Renal pelvis (tissue), 1 donor: ENCODE measurements at regions not wholly inside any gene's neighbourhood (a gene's known extent, or its start where the extent isn't known, plus 50 kb on each side); places are given as distances from the start of the nearest gene placed in this dataset.

ENCODE experiments used
- DNase-seq: peaks from one replicate; pipeline ENCODE4 v3.0.0-alpha.2; 2013

DNA sequence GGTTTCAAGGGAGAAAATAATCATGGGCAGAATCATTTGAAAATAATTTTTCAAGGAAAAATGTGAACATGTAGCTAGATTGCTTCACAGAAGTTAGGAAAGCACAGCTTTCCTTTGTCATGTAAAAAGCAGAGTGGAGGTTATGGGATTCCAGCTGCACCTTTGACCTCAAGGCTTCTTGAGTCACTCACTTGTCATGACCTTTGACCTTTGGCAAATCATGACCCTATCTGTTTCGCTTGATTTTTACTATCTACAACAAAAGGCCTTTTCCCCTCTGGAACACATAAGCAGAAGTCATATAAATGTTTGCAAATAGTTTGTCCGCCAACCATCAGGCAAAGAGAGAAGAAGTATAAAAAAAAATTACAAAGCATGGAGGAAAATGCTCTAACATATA is 210.7 kb upstream of the MIR17HG start:
- no peak for DNase-seq

DNA sequence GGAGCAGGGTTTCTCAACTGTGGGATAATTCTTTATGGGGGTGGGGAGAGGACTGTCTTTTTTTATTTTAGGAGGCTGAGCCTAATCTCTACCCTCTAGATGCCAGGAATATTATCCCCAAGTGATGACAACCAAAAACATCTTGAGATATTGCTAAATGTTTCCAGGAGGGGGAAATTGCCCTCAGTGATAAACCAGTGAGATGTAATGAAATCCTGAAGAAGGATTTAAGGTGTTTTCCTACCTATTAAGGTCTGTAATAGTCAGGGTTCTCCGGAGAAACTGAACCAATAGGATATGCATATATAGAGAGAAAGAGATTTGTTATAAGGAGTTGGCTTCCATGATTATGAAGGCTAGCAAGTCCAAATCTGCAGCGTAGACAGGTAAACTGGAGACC is 208.3 kb upstream of the MIR17HG start:
- DNase-seq, result no peak

DNA sequence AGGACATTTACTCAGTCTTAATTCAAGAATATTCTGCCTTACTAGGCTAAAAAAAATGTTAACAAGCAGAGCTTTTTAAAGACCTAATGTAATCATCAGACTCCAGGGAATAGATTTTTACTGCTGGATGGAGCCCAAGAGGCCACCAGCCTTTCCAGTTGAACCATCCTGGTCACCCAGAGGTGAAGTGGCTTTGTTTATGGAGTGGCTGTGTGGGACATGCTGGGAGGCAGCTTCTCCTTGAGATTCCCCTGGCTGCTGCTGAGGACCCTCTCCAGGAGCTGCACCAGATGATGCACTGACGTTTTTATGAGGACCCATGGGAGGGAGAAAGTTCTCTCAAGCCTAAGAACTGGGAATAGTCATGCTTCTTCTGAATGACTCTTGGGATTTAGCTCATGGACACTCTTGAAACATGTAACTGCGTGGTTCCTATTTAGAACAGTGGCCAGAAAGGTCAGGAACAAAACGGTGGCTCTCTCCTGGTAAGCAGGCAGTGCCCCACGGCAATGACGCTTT is 205.9 kb upstream of the MIR17HG start:
- no peak for DNase-seq

DNA sequence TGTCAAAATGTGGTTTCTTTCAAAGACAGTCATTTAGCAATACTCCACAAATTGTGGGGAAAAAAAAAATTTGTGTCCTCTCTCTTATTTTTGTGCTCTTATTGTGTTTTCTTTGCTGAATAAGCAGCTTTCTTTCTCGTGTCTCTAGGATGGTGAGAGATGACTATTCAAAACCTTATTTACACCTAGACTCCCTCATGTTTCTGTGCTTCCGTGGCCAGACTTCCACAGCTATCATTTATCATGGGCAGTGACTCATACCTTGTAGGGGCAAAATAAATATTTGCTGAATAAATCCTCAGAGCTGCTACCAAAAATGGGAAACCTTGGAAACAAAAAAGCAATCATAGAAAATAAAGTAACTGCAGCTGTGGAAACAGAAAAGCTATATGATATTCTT is 204.9 kb upstream of the MIR17HG start:
- no peak for DNase-seq

DNA sequence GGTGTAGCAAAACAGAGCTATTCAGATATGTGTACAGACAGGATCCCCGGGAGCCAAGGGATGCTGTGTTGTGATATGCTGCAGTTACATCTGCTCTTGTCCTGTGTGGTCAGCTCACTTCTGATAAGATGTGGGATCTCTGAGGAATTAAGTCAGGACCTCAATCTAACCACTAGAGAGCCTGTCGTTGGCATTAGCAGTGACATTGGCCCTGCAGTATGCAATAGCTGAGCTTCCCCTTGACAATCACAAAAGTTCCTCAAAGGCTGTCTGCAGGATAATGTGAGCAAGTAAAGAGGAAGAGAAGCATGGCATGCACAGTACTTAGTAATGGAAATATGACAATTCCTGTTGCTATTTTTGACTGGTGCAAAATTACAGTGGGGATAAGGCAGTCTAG is 203.4 kb upstream of the MIR17HG start:
- no peak for DNase-seq

DNA sequence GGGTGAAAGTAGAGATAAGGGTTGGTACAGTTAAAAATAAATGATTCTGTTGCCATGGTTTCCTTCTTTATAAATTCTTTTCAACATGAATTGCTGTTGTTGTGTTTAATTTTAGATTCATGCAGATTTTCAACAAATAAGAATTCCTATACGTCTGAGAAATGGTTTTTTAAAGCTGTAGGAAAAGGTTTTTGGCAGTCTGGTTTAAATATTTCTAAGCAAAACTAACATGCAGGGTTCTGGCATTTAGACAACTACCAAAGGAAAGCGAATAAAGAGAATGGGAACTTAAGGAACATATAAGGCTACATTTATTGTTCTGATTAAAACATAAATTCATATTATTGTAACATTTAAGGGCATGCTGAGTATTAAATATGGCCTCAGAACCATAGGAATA is 203.0 kb upstream of the MIR17HG start:
- DNase-seq, result no peak

DNA sequence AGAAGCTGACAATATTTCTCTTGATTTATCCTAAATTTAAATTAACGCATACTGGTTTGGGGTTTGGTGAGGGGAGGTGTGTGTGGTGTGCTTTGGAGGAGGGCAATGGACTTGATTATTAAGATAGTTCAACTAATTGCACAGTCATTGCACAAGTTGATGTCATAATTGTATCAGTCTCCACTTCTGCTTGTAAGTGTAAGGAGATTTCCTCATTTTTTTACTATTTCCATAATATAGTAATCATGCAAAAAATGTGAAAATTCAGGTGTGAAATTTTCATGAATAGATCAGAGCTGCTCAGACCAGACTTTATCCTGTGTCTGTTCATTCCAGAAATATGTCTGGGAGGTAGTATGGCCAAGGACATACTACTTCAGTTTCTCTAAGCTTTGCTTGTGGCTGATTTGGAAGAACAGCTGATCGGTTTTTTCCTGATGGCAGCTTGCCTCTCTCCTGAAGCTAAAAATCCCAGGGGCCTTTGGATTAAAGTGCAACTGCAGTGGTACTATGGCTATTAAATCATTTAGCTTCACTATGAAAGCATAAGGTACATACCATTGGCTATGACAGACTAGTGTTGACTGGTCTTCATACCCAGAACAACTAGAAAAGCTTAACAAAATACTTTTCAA is 201.8 kb upstream of the MIR17HG start:
- DNase-seq, result no peak

DNA sequence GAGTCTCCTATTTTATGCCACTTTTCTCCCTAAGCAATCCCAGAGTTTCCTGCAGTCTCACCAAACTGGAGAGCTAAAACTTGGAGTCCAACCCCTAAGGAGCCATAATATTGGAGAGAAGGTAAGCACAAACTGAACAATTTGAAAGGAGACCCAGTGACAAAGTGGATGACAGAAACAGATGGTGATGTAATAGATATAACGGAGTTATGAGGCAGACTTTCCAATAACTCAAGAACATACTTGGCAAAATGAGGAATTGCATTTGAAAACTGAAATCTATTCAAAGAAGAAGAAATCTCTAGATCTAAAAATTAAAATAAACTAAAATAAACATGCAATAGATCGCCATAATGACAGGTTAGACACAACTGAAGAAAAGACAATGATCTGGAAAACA is 200.9 kb upstream of the MIR17HG start:
- no peak for DNase-seq

DNA sequence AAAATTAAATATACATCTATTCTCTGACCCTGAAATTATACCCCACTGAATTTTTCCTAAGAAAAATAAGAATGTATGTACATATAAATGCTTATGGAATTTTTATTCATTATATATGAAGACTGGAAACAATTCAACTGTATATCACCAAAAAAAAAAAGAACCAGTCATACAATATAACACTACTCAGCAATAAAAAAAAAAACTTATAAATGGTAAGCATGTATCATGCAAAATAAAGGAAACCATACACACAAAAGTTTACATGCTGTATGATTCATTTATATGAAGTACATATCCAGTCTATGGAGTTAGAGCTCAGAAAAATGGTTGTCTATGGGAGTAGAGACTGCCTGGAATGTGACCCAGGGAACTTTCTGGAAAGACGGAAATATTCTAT is 199.4 kb upstream of the MIR17HG start:
- no peak for DNase-seq

DNA sequence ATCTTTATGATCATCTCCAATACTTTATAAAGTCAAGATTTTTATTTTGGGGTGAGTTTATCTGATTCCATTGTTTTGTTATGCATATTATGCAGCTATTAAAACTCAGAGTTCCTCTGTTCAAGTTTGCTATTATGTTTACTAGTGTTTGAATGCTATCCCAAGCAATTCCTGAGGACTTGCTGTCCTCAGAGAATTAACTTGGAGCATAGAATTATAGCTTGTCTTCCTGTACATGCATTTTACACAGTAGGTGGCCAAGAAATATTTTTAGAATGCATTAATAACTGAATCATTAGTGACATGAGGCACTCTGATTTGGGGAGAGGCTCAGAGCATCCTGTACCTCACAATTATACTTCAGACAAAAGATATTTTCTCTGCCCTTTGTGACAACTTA is 195.6 kb upstream of the MIR17HG start:
- no peak for DNase-seq

DNA sequence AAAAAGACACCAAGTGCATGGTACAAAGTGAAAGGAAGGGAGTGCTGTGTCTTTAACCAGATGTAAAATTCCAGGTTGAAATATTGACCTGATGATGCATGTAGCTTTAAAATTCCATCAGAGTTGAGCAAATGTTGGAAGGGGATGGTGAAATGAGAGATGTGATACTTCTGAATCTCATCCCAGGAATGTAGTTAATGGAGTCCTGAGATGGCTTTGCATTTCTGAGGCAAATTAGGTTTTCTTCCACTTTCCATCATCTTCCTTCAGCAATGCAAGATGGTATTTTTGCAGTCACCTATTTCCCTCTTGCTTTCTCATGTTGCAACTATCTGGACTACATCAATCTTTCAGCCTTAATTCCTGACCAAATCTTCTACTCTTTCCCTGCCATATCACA is 194.1 kb upstream of the MIR17HG start:
- DNase-seq, result no peak

DNA sequence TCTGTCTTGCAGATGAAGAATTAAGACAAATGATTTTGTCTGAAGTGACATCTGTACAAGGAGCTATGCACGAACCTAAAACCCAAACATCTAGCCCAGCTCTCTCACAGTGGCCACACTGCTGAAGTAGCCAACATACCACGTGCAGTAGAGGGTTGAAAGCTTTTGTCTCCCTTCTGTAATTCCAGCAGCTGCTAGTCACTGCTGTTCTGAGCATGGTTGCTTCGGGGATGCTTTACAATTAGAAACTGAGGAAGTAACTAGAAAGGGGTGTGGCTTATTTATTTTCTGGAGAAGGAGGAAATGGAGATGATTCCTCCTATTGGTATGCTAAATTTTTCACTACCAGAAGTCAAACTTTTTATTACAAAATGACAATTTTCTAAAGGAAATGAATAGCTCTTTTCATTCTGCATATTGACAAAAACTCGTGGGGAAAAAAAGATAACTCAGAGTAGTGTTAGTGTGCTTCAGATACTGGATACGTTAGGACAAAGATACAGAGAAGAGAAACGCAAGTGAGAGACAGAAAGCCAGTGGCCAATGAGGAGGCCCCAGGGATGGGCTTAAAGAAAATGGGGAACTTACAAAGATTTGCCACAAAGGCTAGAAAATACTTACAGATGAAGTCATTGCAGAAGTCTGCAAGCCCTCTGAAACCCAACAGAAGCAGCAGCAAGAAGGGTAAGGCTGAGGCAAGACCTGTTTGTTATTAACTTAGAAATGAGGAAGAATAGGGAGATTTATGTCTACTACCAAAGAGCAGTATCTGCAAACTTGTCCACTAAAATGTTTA is 192.7 kb upstream of the MIR17HG start:
- DNase-seq, result no peak

DNA sequence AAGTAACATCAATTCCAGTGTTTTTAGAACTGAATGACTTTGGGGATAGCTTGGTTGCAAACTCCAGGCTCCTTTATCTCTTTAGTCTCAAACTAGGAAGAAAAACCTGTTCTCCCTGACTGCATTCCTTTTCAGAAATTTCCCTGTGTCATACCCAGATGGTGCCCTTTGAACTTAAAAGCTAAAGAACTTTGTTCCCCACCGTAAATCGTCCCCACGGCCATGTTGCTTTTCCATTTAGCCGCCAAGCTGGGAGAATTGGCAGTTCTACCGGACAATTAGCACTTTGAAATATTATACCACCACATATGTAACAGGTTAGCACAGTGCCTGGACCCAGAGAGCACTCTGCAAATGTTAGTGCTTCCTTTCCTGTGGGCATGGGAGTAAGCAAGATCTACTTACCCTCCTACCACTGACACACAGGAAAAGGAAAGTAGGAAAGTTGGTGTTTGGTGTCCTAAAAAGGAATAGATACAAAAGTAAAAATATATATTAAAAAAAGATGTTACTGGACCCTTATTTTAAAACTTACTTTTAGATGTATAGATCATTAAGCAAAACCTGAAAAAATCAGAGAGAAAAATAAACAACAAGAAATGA is 191.9 kb upstream of the MIR17HG start:
- no peak for DNase-seq

DNA sequence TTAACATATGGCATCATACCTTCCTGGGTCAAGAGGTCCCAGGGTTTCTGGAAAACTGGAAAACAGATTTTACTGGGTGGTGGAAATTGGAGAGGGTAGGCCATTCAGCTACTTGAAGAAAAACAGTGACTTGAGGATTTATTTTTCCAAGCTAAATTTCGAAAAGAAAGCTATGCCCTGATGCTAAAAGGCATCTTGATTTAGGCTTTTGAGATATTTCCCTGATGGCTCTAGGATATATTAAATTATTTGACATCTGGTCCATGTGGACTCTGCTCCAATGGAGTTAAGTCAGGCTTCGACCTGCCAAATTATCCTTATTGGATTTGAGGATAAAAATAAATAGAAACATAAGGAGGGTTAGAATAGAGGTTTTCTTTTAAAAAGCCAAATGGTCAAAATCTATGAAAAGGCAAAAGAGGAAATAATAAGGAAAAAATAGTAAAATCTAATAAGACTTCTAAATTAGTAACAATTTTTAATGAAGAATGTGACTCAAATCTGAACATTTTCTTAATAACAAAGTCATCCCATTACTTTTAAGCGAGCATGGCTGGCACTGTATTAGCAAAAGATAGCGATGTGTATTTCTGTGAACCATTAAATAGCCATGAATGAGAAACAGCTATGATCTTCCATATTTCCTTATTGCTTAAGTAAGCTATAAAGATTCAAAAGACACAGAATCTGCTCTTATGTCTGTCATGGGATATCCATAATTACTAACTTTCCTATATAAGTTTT is 190.0 kb upstream of the MIR17HG start:
- no peak for DNase-seq

DNA sequence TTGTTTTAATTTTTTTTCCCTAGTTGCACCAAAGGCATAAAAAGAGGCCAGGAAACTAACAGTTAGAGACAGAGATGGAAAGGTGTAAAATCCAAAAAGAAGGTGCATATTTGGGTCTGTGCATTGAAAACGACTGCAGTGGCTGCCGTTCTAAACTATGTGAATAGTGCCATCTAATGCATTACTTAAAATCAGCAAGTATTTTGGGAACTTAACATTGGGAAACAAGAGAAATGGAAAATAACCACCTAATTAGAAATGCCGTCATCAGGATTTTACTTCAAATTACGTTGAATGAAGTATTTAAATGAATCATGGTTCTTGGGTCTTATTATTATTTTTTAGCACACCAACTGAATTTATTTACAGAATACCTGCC is 189.5 kb upstream of the MIR17HG start:
- no peak for DNase-seq

DNA sequence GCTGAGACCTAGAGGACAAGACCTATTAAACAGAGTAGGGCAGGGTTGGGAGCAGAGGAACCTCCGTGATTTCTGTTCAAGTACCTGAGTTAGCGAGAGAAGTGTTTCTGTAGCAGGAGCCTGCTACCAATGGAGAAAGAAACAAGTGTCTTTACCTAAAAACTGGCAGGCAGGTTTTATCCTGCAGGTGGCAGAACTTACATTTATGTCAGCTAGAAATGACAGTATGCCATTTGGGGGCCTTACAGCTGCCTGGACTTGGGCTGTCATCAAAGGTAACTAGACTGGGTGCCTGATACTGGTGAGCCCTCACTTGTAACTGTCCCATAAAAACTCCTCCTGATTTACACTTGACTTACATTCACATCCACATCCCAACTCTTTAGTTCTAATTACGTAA is 185.3 kb upstream of the MIR17HG start:
- DNase-seq, result no peak

DNA sequence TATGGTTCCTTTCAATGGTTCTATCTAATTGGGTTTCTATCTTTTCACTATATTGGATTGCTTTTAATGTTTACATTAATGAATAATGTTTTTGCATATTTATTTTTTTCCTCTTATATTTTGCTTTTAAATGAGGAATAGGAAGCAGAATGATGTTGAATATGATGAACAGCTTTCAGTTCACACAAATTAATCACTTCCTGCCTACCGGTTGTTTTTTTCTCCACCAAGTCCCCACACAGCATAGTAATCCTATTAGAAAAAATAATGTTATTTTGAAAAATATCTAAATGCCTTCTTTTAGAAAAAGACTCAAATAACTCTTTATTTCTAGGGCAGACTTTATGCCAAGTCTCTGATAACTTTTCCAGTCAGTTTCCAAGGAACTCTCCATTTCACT is 184.9 kb upstream of the MIR17HG start:
- no peak for DNase-seq

DNA sequence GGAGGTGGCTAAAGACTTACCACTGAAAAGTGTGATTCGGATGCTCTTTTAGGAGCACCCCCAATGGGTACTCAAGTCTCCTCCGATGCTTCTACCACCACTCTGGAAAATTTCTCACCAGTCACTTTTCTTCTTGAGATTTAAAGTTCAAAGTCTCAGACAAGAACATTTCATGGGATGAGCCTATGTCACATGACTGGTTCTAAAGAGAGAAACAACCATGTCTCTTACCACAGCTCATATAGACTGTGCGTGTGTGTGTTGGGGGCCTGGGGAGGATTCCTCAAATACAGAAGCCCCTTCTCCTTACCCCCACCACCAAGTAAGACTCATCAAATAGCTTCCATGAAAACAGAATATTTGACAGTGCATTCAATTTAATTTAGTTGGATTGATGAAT is 181.7 kb upstream of the MIR17HG start:
- no peak for DNase-seq

DNA sequence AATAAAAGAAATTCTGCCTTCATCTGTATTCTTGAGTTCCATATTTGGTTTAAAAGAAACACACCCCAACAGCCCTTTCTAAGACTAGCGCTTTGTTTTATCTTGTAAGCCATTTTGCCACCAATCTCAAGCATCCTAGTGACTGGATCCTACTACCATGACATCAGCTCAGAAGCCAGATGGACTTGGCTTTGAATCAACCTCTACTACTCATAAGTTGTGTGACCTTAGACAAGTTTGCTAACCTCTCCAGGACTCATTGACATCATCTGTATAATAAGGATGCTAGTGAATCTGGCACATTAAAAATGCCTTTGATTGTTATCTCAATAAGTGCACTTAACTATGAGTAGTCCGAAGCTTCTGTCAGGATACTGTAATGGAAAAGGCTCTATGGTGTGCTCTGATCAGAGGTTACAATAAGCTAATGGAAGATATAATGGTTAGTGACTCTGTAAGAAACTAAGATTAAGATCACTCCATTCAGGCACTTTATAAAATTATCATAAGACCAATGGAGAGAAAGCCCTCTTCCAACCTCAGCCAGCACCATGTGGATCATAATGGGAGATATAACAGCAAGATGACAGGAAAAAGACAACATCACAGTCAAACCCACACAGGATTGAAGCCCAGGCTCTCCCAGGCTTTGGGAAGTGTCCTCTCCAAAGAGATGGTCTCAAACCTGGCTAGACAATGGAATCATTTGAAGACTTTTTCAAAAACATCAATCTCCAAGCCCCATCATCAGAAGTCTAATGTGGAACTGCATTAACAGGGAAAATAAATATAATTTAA is 180.6 kb upstream of the MIR17HG start:
- DNase-seq, result no peak

DNA sequence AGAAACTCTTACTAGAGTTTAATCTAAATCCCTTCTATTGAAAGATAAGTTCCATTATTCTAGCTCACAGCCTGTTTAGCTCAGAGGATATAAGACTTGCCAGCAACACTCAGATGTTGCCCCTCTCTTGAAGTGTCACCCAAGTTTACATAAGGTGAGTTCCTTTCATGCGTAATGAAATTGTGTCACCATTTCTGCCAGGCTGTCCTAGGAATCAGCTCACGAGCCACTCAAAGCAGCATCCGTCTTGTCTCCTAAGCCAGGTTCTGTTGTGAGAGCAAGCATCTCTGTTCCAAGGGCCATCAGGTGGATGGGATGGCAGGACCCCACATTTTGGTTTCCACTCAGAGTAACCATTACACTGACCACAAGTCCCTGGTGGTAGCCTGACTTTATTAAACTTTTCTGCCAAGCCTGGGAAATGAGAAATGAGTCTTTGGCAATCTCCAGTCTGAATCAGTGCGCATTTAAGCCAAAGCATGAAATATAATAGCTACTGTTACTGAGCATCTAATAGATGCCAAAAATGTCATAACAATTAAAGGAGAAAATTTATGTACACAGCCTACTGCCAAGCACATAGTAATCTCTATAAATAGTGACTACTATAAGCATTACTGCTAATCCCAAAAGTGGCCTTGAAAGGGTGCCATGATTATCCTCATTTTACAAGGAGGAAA is 179.6 kb upstream of the MIR17HG start:
- no peak for DNase-seq

DNA sequence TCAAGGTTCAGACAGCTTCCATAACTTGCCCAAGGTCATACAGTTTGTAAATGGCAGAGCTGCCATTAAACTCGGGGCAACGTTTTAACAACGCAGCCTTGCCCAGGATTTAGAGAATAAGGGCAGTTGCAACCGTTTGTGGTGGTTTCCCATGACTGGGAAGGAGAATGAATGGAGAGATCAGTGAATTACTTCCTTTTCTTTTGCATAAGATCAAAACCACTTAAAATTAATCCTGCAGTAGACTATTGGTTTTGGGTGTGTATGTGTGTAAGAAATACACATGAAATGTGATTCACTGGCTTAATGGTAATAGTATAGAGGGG is 179.1 kb upstream of the MIR17HG start:
- no peak for DNase-seq
